Upper lobe of left lung (tissue), 4 donors: ENCODE measurements at regions not wholly inside any gene's neighbourhood (a gene's known extent, or its start where the extent isn't known, plus 50 kb on each side); places are given as distances from the start of the nearest gene placed in this dataset.

Source experiments
- EP300 ChIP-seq, 4 donors: sonication (generic); formaldehyde crosslinking; IDR thresholded peaks; one replicate each; pipeline ENCODE4 v1.5.1; 2017; ENCODE audit warnings: antibody characterized with exemption in 4 of 4, control low read depth in 2 of 4
- POLR2A ChIP-seq, 4 donors: fragments of 450-650 bp; IDR thresholded peaks; one replicate each; pipeline ENCODE4 v1.5.1; 2016 to 2017; ENCODE audit warnings: antibody characterized with exemption in 4 of 4, mild to moderate bottlenecking in 2 of 4
- POLR2AphosphoS5 ChIP-seq, 2 donors: sonication (generic); formaldehyde crosslinking; IDR thresholded peaks; one replicate each; pipeline ENCODE4 v1.5.1; 2017; ENCODE audit warnings: antibody characterized with exemption in 2 of 2
- TF ChIP-seq, protein P1 (sequence below), 6 experiments: fragments of 450-650 bp in 4 of 6; fragments of 200-600 bp in 2 of 6; sonication (generic) in 2 of 6; IDR thresholded peaks; one replicate each; pipeline ENCODE4 v1.5.1; 2016 to 2019; ENCODE audit warnings: antibody characterized with exemption in 6 of 6

DNA sequence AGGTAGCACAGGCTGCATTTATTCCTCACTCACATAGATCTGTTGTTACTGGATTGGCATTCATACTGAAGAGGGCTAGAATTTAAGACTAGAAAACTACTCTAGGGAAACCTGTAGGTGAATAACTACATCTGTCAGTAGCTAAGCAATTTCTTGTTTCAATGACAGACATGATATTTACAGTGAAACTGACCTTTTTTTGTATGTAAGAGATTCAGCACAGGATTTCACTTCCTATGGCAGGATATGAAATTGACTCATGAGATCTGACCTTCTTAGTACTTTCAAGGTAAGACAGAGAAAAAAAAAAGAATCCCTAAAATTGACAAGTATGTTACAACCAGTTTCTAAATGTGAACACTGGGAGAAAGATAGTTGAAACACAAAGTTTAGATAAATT lies 189.8 kb upstream of the SLC16A7 start:
- TF ChIP-seq, protein P1, sequence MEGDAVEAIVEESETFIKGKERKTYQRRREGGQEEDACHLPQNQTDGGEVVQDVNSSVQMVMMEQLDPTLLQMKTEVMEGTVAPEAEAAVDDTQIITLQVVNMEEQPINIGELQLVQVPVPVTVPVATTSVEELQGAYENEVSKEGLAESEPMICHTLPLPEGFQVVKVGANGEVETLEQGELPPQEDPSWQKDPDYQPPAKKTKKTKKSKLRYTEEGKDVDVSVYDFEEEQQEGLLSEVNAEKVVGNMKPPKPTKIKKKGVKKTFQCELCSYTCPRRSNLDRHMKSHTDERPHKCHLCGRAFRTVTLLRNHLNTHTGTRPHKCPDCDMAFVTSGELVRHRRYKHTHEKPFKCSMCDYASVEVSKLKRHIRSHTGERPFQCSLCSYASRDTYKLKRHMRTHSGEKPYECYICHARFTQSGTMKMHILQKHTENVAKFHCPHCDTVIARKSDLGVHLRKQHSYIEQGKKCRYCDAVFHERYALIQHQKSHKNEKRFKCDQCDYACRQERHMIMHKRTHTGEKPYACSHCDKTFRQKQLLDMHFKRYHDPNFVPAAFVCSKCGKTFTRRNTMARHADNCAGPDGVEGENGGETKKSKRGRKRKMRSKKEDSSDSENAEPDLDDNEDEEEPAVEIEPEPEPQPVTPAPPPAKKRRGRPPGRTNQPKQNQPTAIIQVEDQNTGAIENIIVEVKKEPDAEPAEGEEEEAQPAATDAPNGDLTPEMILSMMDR (IDR thresholded peaks at IDR 0.05), result no peak
- TF ChIP-seq EP300 (IDR thresholded peaks at IDR 0.05), result no peak
- TF ChIP-seq POLR2A (IDR thresholded peaks at IDR 0.05), result no peak
- TF ChIP-seq POLR2AphosphoS5 (IDR thresholded peaks at IDR 0.05), result no peak
